Suppressor macrophage treated with lipopolysaccharide for 4 hours (primary cell): ENCODE measurements at regions not wholly inside any gene's neighbourhood (a gene's known extent, or its start where the extent isn't known, plus 50 kb on each side); places are given as distances from the start of the nearest gene placed in this dataset.
"Not testable (repeated sequence)": the region's sequence is repeated elsewhere in the genome, so short reads cannot be mapped to it uniquely, and the experiment has no call there.

Source experiments
- DNase-seq: peaks from one replicate; pipeline ENCODE4 v3.0.0-alpha.2; 2020

DNA sequence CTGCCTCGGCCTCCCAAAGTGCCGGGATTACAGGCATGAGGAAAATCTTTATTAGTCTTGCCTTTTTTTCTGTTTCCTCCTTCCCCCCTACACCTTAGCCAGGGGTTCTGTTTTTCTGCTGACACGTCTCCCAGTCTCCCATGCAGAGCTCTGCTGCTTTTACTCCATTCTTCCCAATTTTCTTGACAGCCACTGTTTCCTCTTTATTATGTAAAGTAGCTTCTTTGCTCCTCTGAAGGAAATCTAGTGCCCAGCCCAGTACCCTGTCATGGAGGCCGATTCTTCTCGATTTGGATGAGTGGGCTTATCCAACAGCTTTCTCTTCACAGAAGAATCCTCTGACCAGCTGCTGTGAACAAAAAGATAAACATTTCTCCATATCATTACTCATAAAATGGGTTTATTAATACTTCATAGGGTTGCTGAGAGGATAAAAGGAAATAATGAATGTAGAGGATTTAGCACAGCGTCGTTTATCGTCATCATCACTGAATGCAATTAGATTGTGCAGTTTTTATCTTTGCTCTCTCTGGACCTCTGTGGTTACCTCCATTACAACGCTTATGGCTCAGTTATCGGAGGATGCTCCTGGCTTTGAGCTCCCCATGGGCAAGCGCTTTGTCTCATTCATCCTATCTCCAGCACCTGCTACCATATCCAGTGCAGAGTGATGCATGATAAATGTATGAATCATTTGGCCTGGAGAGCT, 375.6 kb upstream of the C11orf87 start:
- DNase-seq = no peak

DNA sequence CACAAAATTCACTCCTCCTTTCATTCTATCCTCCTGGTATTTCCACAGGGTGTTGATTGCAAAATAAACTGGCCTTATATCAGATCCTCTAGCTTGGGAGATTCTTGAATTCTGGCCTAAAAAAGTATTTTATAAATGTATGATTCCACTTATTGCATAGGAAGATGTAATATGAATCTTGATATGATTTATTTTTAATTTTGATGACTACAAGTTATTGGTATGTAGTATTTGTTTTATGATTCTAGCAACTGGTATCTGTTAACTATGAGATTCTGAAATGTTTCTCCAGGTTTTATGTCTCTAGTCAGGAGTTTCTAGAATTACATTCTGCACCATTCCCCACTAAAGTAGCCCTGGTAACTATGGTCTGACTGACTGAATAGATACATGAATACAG, 373.9 kb upstream of the C11orf87 start:
- DNase-seq = no peak

GRCh38 chr11:109051200-109051599, 370.8 kb upstream of the C11orf87 start:
- DNase-seq = no peak

DNA sequence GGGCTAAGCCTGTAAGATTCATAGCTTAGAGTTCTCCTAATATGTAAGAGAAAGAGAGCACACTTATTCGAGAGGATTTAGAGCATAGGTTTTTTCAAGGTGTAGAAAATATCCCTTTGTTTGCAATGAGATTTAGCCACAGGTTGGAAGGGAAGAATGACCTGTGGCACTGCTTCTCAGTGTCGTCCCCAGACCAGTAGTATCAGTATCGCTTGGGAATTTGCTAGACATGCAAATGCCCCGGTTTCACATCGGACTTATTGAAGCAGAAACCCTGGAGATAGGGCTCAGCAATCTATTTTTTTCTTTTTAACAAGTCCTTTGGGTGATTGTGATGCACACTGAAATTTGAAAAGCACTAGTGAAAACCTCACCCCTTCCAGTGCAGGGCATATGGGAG, 362.6 kb upstream of the C11orf87 start:
- DNase-seq = no peak

DNA sequence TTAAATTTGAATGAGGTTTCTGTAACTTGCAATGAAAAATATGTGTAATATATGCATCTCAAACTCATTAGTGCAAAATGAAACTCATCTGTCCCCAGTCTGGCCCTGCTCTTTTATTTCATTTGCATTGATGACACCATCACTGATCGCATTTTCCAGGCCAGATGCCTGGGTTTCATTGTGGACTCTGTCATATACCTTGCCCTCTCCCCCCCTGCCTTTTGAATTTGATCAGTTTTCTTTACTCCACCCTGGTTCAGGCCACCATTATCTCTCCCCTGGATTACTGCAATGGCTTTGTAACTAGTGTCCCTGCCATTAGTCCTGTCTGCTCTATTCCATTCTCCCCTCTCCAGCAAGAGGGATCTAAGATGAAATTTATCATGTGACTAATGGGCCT, 360.6 kb upstream of the C11orf87 start:
- no peak for DNase-seq

- DNase-seq = no peak
Observed at GRCh38 chr11:109062445-109062844, 359.5 kb upstream of the C11orf87 start.

DNA sequence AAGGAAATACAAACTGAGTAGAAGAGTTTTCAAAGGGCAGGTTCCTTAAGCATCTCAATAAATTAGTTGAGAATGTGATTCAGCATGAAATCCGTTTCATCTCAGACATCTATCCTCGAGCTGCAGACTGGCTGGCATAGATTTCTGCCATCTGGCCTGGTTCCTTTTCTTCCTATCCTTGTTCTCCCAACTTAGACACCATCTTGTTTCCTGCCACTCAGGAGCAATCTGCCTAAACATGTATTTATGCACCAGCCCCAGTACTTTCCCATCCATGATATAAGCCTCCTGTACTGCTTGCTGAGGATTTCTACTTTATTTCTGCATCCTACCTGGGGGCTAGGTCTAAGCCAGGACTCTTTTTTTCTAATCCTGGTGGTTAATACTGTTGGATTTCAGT, 359.1 kb upstream of the C11orf87 start:
- DNase-seq = no peak

DNA sequence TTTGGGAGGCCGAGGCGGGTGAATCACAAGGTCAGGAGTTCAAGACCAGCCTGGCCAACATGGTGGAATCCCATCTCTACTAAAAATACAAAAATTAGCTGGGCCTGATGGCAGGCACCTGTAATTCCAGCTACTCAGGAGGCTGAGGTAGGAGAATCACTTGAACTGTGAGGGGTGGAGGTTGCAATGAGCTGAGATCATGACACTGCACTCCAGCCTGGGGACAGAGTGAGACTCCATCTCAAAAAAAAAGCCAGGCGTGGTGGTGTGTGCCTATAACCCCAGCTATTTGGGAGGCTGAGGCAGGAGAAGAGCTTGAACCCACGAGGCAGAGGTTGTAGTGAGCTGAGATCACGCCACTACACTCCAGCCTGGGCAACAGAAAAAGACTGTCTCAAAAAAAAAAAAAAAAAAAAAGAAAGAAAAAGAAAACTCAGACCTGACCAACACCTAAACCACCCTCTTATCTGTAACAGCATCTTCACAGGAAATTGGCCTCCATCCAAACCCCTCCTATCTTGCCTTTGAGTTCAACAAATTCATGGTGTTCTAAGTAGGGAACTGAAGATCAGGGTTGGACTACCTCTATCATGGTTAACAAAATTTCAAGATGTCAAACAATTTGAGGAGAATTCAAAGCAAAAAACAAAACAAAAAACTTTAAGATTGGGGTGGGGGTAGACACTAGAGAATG, 357.2 kb upstream of the C11orf87 start:
- not testable (repeated sequence) for DNase-seq

DNA sequence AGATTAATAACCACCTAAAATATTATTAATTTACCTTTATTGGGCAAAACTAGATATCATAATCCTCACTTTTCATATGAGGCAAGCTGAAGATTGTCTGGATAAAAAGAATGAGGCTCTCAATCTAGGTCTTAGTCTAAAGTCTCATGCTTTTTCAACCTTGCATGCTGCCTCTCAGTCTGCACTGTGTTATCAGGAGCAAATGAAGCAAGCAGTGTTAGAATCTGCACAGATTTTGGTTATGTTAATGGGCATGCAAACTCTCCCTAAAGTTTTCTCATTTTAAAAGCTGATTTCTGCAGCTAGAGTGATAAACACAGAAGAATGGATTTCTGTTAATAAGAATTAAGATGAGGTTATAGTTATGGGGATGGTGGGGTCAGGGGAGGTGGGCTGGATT, 350.7 kb upstream of the C11orf87 start:
- DNase-seq = no peak

DNA sequence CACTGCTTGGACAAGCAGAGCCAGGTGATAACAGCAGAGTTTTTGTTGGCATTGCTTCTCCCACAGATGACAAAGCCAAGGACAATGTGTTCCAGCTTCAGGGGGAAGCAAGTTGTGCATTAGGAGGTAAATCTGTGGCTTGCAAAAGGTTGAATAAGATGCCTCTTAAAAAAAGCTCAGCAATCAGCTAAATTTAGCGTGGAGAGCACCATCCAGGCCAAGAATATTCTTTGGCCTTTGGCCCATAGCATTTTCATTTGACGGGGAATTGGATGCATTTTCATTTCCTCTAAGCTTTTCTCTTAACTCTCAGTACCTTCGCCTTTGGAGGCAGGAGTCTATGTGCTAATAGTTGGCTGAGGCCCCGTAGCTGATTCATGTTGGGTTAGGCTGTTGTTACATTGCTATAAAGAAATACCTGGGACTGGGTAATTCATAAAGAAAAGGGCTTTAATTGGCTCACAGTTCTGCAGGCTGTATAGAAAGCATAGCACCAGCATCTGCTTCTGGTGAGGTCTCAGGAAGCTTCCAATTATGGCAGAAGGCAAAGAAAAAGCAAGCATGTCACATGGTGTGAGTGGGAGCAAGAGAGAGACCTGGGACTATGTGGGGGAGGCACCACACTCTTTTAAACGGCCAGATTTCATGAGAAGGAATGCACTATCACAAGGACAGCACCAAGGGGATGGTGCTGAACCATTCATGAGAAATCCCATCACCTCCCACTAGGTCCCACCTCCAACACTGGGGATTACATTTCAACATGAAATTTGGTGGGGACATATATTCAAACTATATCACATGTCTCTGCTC, 350.1 kb upstream of the C11orf87 start:
- DNase-seq = no peak

DNA sequence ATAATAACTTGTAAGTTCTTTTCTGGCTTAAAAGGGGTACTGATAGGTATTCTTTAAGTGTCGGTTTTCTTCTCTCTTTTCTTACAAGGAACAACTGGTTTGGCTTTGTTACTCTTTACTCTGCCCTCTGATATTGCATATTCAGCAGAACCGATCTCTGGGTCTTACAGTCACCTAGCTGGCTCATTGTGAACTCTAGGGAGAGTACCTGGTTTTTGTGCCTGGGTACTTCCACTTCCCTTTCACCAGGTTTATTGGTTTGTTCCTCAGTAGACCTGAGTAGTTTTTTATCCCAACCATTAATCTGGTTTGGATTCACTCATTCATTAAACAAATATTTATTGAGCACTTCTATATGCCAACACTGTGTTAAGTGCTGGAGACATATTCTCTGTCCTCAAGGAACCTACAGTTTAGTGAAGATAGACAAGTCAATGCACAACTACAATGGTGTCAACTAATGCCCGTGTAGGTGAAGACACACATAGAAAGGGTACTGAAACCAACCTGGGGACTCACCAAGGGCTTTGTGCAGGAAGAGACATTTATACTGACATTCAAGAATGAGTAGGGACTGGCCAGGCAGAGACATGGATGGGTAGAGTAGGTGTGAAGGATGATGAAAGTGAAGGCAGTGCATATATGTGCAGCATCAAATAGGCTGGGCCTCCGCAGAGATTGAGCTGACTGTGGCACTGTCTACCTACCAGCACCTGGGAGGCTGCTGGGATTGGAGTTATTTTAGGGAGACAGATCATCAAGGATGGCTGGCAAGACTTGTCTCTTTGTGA, 348.8 kb upstream of the C11orf87 start:
- no peak for DNase-seq

GRCh38 chr11:109075976-109076375, 346.0 kb upstream of the C11orf87 start:
- no peak for DNase-seq

DNA sequence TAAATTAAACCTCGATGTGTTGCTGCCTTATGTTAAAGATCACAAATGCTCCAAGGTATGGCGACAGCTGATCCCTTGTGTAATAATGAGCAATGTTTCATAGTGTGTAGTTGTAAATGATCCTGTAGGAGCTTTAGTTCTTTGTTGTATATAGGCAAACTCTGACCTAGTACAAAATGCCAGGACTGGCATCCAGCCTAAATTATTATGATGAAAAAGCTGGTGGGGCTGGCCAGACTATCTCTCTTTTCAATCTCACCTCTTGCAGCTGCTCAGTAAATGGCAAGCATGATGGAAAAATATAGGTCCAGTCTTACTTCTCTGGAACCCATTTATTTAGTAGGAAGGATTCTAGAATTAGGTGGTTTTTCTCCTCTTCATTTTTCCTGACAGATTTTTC, 345.1 kb upstream of the C11orf87 start:
- no peak for DNase-seq

- DNase-seq = no peak
Observed at GRCh38 chr11:109077291-109077920, 344.6 kb upstream of the C11orf87 start.

DNA sequence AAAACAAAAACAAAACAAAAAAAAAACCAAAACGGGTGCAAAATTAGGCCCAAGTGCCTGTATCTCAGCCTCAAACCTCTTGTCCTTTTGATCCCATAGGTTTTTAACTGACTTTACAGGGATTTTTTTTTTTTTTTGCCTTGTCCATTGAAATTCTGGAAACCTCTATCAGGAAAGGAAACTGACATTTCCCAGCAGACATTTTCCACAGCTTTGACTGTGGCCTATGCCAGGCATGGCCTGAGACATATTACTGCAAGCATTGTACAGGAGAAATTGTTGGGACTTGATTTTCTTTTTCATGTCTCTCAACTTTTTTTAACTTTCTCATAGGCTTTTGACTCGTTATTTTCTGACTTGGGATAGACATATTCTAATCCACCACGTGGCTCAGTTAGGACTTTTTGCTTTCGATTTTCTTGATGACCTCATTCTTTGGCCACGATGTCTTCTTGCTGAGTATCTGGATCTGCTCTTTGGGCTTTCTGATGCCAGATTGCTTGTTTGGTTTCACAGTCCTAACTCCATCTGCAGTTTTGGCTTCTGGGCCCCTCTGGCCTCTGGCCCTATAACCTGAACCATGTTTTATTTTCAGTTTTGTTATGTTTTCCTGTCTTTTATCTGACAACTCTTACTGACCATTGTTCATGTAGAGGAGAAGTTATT, 336.1 kb upstream of the C11orf87 start:
- no peak for DNase-seq

GRCh38 chr11:109086931-109087330, 335.1 kb upstream of the C11orf87 start:
- no peak for DNase-seq

- DNase-seq = no peak
Observed at GRCh38 chr11:109088086-109088485, 333.9 kb upstream of the C11orf87 start.

DNA sequence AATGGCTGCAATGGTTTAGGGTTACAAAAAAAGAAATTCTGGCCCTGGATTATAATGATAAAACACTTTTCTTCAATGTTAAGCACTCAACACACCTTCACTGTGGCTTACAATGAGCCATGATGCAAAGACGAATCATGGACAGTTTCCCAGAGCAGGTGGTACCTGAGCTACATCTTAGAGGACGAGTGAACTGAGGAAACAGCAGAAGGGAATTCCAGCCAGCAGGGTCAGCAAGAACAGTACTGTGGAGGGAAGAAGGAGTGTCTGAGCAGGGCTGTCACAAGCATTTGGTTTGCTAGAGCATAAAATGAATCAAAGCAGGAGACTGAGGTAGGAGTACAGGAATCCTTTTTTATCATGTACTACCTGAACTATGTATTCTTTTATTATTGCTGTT, 332.8 kb upstream of the C11orf87 start:
- no peak for DNase-seq

DNA sequence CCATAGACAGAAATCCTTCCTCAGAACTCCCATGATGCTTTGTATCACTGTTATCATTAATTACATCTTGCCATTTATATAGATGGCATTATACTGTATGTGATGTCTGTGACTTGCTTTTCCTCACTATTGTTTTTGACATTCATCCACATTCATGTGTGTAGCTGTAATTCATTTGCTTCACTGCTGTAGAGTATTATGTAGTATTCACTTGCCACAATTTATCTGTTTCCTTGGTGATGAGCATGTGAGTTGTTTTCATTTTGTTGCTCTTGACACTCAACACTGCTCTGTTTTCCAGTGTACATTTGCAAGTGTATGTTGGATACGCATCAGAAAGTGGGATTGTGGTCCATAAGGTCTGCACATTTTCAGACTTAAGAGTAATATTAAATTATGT, 328.6 kb upstream of the C11orf87 start:
- no peak for DNase-seq

- no peak for DNase-seq
Observed at GRCh38 chr11:109096266-109096665, 325.7 kb upstream of the C11orf87 start.

DNA sequence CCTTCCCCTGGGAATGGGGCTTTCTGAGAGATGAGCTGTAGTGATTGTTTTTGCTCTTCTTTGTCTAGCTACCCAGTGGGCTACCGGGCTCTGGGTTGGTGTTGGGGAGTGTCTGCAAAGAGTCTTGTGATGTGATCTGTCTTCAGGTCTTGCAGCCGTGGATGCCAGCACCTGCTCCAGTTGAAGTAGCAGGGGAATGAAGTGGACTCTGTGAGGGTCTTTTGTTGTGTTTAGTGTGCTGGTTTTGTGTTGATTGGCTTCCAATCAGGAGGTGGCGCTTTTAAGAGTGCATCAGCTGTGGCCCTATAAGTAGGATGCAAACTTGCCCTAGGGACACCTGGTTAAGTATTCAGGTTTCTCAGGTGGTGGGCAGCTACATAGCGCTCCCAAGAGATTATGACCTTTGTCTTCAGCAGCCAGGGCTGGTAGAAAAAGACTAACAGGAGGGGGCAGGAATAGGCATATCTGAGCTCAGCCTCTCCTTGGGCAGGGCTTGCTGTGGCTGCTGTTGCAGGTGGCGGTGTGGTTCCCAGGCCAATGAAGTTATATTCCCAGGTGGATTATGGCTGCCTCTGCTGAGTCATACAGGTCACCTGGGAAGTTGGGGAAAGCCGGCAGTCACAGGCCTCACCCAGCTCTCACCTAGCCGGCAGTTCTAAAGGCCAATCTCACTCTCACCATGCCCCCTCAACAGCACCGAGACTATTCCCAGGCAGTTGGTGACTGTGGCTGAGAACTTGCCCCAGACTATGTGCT, 315.7 kb upstream of the C11orf87 start:
- DNase-seq = no peak
